OCI-LY7 (cell line): ENCODE measurements at regions not wholly inside any gene's neighbourhood (a gene's known extent, or its start where the extent isn't known, plus 50 kb on each side); places are given as distances from the start of the nearest gene placed in this dataset.

Experiments used
- BruUV-seq: library from RNA; stranded (reverse); fragments of 400-500 nt; replicated peaks from 2 replicates; lab custom pipeline; 2021; lab: Mats Ljungman, UMichigan
- CTCF ChIA-PET: fragments of 300-600 bp; sonication (Branson Sonifier 250); formaldehyde crosslinking; loops from one replicate; lab custom pipeline; 2022; ENCODE audit warnings: antibody characterized with exemption; ENCODE audit not compliant: unreplicated experiment; lab: Charles Lee
- POLR2A ChIA-PET: fragments of 300-600 bp; sonication (Branson Sonifier 250); formaldehyde crosslinking; loops from one replicate; lab custom pipeline; 2022; ENCODE audit warnings: antibody characterized with exemption; lab: Charles Lee
- DNase-seq: peaks from one replicate; pipeline ENCODE4 v3.0.0-alpha.2; 2015; ENCODE audit warnings: low spot score
- H2AFZ ChIP-seq: fragments of 200-600 bp; sonication (generic), shearing (Covaris generic); 2 replicates; pipeline ENCODE4 v1.6.1; 2014; ENCODE audit warnings: mild to moderate bottlenecking, antibody characterized with exemption, low read length, moderate library complexity
- H3K27ac ChIP-seq: fragments of 200-600 bp; sonication (generic); 2 replicates; pipeline ENCODE4 v1.5.1; 2014; ENCODE audit warnings: mixed run types, low read depth, mild to moderate bottlenecking, moderate library complexity, low read length, inconsistent platforms; ENCODE audit not compliant: poor library complexity, severe bottlenecking
- H3K36me3 ChIP-seq: fragments of 200-600 bp; sonication (generic); 2 replicates; pipeline ENCODE4 v1.6.1; 2014; ENCODE audit warnings: mild to moderate bottlenecking, antibody characterized with exemption, low read length, moderate library complexity, mixed read lengths; ENCODE audit not compliant: insufficient read depth
- H3K4me1 ChIP-seq: fragments of 200-600 bp; sonication (generic); 2 replicates; pipeline ENCODE4 v1.5.1; 2014; ENCODE audit warnings: mild to moderate bottlenecking, low read length; ENCODE audit not compliant: insufficient read depth, poor library complexity, severe bottlenecking
- H3K4me2 ChIP-seq: fragments of 200-600 bp; sonication (generic); 2 replicates; pipeline ENCODE4 v1.6.1; 2014; ENCODE audit warnings: mild to moderate bottlenecking, low read length
- H3K4me3 ChIP-seq: fragments of 200-600 bp; sonication (generic); 2 replicates; pipeline ENCODE4 v1.5.1; 2014; ENCODE audit warnings: mild to moderate bottlenecking, low read depth, low read length; ENCODE audit not compliant: poor library complexity, severe bottlenecking
- H3K79me2 ChIP-seq: fragments of 200-600 bp; sonication (generic); 2 replicates; pipeline ENCODE4 v1.6.1; 2016; ENCODE audit warnings: low read depth, mild to moderate bottlenecking, low read length, moderate library complexity, mixed read lengths; ENCODE audit not compliant: insufficient read depth
- H3K9me2 ChIP-seq: fragments of 200-600 bp; sonication (generic); 2 replicates; pipeline ENCODE4 v1.6.1; 2016; ENCODE audit warnings: mild to moderate bottlenecking, low read length, mixed read lengths; ENCODE audit not compliant: insufficient read depth
- H3K9me3 ChIP-seq: fragments of 200-600 bp; sonication (generic); 2 replicates; pipeline ENCODE4 v1.6.1; 2014; ENCODE audit warnings: mild to moderate bottlenecking, mixed run types, low read length, mixed read lengths
- H4K20me1 ChIP-seq: fragments of 200-600 bp; sonication (generic); 2 replicates; pipeline ENCODE4 v1.6.1; 2014; ENCODE audit warnings: mild to moderate bottlenecking, antibody characterized with exemption, low read length, moderate library complexity, mixed read lengths; ENCODE audit not compliant: insufficient read depth
- EZH2phosphoT487 ChIP-seq: fragments of 200-600 bp; sonication (generic); IDR thresholded peaks from 2 replicates; pipeline ENCODE4 v1.6.1; 2018; ENCODE audit warnings: low read depth, borderline replicate concordance, mild to moderate bottlenecking, mixed run types, antibody characterized with exemption, low read length, moderate library complexity, mixed read lengths
- intact Hi-C: fragments of 100-400 bp; cut with micrococcal nuclease; formaldehyde crosslinking; loops from one replicate; pipeline ENCODE4 v1.10.0; 2022; ENCODE audit not compliant: unreplicated experiment
- TF ChIP-seq, protein P1 (sequence below): fragments of 200-600 bp; sonication (generic); conservative IDR thresholded peaks from 2 replicates; pipeline ENCODE4 v1.5.1; 2014; ENCODE audit warnings: mild to moderate bottlenecking, antibody characterized with exemption, low read length, moderate library complexity, mixed read lengths

DNA sequence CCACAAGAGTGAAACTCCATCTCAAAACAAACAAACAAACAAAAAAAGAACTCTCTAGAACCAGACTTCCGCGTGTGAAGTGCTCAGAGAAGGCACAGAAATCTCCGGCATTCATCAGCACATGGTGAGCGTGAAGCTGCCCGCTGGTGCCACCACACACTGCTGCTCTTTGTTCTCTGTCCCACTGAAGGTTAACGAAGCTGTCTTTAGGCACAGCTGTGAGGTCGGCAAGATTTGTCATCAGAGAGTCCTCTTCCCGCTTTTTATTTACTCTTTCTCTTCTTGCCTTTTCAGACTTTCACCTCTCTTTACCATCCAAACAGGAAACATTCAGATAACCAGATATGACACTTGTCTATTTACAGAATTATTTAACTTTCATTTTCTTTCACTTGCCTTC is 115.2 kb upstream of the ARGLU1 start:
- H4K20me1 ChIP-seq = no peaks in the 10 kb centered on the region
- no peaks in the 10 kb centered on the region for H3K9me2 ChIP-seq
- H3K9me3 ChIP-seq = no peaks in the 10 kb centered on the region
- no peaks in the 10 kb centered on the region for H3K4me1 ChIP-seq
- no peaks in the 10 kb centered on the region for H3K36me3 ChIP-seq
- no peak for TF ChIP-seq EZH2phosphoT487
- TF ChIP-seq, protein P1, sequence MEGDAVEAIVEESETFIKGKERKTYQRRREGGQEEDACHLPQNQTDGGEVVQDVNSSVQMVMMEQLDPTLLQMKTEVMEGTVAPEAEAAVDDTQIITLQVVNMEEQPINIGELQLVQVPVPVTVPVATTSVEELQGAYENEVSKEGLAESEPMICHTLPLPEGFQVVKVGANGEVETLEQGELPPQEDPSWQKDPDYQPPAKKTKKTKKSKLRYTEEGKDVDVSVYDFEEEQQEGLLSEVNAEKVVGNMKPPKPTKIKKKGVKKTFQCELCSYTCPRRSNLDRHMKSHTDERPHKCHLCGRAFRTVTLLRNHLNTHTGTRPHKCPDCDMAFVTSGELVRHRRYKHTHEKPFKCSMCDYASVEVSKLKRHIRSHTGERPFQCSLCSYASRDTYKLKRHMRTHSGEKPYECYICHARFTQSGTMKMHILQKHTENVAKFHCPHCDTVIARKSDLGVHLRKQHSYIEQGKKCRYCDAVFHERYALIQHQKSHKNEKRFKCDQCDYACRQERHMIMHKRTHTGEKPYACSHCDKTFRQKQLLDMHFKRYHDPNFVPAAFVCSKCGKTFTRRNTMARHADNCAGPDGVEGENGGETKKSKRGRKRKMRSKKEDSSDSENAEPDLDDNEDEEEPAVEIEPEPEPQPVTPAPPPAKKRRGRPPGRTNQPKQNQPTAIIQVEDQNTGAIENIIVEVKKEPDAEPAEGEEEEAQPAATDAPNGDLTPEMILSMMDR = no peak
- BruUV-seq = no TSS peak
- no peak overlapping the region for H3K27ac ChIP-seq
- no peak for DNase-seq
- no peak overlapping the region for H3K4me2 ChIP-seq
- H3K4me3 ChIP-seq = no peak overlapping the region
- H3K79me2 ChIP-seq = no peaks in the 10 kb centered on the region
- intact Hi-C loops = no loop called here
- CTCF ChIA-PET = no interaction called here
- POLR2A ChIA-PET = no interaction called here
- no peak overlapping the region for H2AFZ ChIP-seq

DNA sequence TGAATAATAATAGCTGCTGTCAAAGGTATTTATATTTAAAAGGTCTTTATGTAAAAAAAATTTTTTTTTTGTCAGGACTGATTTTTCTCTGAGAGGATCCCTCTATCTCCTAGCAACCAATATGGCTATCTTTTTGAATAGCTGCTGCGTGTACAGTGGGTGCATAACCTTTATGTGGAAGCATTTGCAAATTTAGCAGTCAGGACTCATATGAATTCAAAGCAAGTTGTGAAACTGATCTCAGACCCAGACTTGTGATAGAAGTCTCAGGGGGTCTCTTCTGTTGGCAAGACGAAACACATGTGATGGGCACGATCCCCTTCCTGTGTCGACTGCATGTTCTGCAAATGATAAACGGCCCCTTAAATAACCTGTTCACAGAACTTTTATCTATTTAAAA is 114.1 kb upstream of the ARGLU1 start:
- H3K4me1 ChIP-seq = no peaks in the 10 kb centered on the region
- intact Hi-C loops = no loop called here
- no peak overlapping the region for H3K4me2 ChIP-seq
- no peak for DNase-seq
- CTCF ChIA-PET = no interaction called here
- POLR2A ChIA-PET = no interaction called here
- H3K9me2 ChIP-seq = no peaks in the 10 kb centered on the region
- H4K20me1 ChIP-seq = no peaks in the 10 kb centered on the region
- no peaks in the 10 kb centered on the region for H3K9me3 ChIP-seq
- no peaks in the 10 kb centered on the region for H3K36me3 ChIP-seq
- H3K4me3 ChIP-seq = no peak overlapping the region
- no TSS peak for BruUV-seq
- TF ChIP-seq, protein P1 = no peak
- H2AFZ ChIP-seq = no peak overlapping the region
- no peaks in the 10 kb centered on the region for H3K79me2 ChIP-seq
- H3K27ac ChIP-seq = no peak overlapping the region

DNA sequence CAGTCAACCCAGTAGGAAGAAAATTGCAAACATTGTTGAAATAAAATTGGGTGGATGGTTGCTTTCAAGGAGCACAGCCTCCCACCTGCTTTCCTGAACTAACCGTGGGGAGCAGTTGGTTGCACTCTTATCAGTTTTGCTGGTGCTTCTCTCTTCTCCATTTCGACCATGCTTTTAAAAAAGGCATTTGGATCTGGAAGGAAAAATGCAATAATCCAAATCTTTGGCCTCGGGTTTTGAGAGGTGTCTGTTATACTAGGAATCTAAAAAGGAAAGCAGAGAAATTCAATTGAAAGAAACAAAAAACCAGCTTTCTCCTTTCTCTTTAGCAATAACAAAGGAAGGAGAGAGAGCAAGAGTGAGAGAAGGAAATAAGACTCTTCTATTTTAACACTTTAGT is 113.6 kb upstream of the ARGLU1 start:
- Histone ChIP-seq H3K4me2 (no peak overlapping the region), H3K27ac (no peak overlapping the region), H3K4me3 (no peak overlapping the region), H4K20me1 (no peaks in the 10 kb centered on the region), H3K79me2 (no peaks in the 10 kb centered on the region), H3K9me3 (no peaks in the 10 kb centered on the region), H2AFZ (no peak overlapping the region), H3K9me2 (no peaks in the 10 kb centered on the region), H3K36me3 (no peaks in the 10 kb centered on the region), H3K4me1 (no peaks in the 10 kb centered on the region)
- no TSS peak for BruUV-seq
- intact Hi-C loops = no loop called here
- DNase-seq = no peak
- TF ChIP-seq, protein P1 = no peak
- no peak for TF ChIP-seq EZH2phosphoT487
- CTCF ChIA-PET = no interaction called here
- POLR2A ChIA-PET = no interaction called here
